Hepatocyte (in vitro differentiated cells): ENCODE measurements at regions not wholly inside any gene's neighbourhood (a gene's known extent, or its start where the extent isn't known, plus 50 kb on each side); places are given as distances from the start of the nearest gene placed in this dataset.

Source experiments
- DNase-seq: peaks from one replicate; pipeline ENCODE4 v3.0.0-alpha.2; 2016; ENCODE audit warnings: low spot score
- H2AFZ ChIP-seq: fragments of 200-600 bp; sonication (generic); 2 replicates; pipeline ENCODE4 v1.6.0; 2016; ENCODE audit warnings: antibody characterized with exemption, mild to moderate bottlenecking
- H3K27ac ChIP-seq: fragments of 200-600 bp; sonication (generic); 2 replicates; pipeline ENCODE4 v1.5.1; 2016; ENCODE audit warnings: mild to moderate bottlenecking
- H3K27me3 ChIP-seq: fragments of 200-600 bp; sonication (generic); 2 replicates; pipeline ENCODE4 v1.6.1; 2016
- H3K36me3 ChIP-seq: fragments of 200-600 bp; sonication (generic); replicated peaks from 2 replicates; pipeline ENCODE4 v1.5.1; 2016; ENCODE audit warnings: low read depth; ENCODE audit not compliant: insufficient read depth
- H3K4me1 ChIP-seq: fragments of 200-600 bp; sonication (generic); 2 replicates; pipeline ENCODE4 v1.5.1; 2016; ENCODE audit warnings: mild to moderate bottlenecking, moderate library complexity; ENCODE audit not compliant: insufficient read depth
- H3K4me2 ChIP-seq: fragments of 200-600 bp; sonication (generic); 2 replicates; pipeline ENCODE4 v1.6.0; 2016
- H3K4me3 ChIP-seq: fragments of 200-600 bp; sonication (generic); 2 replicates; pipeline ENCODE4 v1.5.1; 2016; ENCODE audit warnings: mild to moderate bottlenecking
- H3K79me2 ChIP-seq: fragments of 200-600 bp; sonication (generic); 2 replicates; pipeline ENCODE4 v1.6.0; 2017; ENCODE audit warnings: mild to moderate bottlenecking
- H3K9me2 ChIP-seq: fragments of 200-600 bp; sonication (generic); replicated peaks from 2 replicates; pipeline ENCODE4 v1.6.0; 2017; ENCODE audit warnings: mild to moderate bottlenecking; ENCODE audit not compliant: insufficient read depth
- H3K9me3 ChIP-seq: fragments of 200-600 bp; sonication (generic); 2 replicates; pipeline ENCODE4 v1.5.1; 2016; ENCODE audit warnings: low read depth, mild to moderate bottlenecking
- H4K20me1 ChIP-seq: fragments of 200-600 bp; sonication (generic); 2 replicates; pipeline ENCODE4 v1.6.0; 2016; ENCODE audit warnings: mild to moderate bottlenecking; ENCODE audit not compliant: insufficient read depth, poor library complexity, severe bottlenecking
- CTCF ChIP-seq: fragments of 200-600 bp; sonication (generic); IDR thresholded peaks from 2 replicates; pipeline ENCODE4 v1.5.1; 2016; ENCODE audit warnings: antibody characterized with exemption, mild to moderate bottlenecking; ENCODE audit not compliant: poor library complexity
- EZH2 ChIP-seq: fragments of 200-600 bp; sonication (generic); IDR thresholded peaks from 2 replicates; pipeline ENCODE4 v1.6.1; 2016; ENCODE audit warnings: antibody characterized with exemption, mild to moderate bottlenecking, borderline replicate concordance
- EZH2phosphoT487 ChIP-seq: fragments of 200-600 bp; sonication (generic); IDR thresholded peaks from one replicate; pipeline ENCODE4 v1.6.1; 2018; ENCODE audit warnings: antibody characterized with exemption, mild to moderate bottlenecking, low read depth, moderate library complexity; ENCODE audit not compliant: unreplicated experiment, severe bottlenecking
- WGBS: methylation state at CpG from one replicate; pipeline ENCODE4 v1.1.6; 2016; ENCODE audit warnings: low lambda C conversion rate; ENCODE audit errors: missing lambda C conversion rate; 5-methylcytosine and 5-hydroxymethylcytosine counted together

DNA sequence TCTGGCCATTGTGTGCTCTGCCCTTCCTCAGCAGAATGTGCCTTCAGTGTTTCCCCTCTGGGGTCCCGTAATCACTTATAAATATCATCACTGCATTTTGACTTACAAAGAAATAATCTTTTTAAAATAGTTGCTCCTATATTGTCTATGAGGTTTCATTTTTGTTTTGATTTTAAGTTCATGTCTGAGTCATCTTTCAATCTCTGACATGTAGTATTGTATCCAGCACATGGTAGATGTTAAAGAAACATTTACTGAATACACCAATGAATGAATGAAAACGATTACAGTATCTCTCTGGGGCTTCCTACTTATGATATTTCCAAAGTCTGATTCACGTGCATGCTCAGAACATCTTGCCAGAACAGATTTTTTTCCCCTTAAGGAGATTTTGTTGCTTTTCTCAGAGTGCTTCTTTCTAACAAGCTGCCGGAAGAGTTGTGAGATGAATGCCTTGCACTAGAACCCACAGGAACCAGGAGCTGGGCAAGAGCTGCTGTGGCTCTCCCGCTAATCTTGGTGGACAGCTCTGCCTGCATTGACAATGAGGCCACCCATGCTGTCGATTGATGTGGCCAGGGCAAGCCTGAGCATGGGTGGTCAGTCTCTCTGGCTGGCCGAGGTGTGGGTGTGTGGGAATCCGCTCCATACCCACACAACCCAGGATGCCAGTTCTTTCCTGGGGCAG is 199.4 kb downstream of the CYRIA start:
- WGBS, result 83% methylated on average over 8 of the region's 8 CpGs
- TF ChIP-seq EZH2phosphoT487, result no peak
- no peak for TF ChIP-seq EZH2
- TF ChIP-seq CTCF, result no peak
- no peak for DNase-seq
- no peak overlapping the region for H3K27ac ChIP-seq
- H3K4me1 ChIP-seq, result no peaks in the 10 kb centered on the region
- H2AFZ ChIP-seq, result no peak overlapping the region
- no peaks in the 10 kb centered on the region for H3K27me3 ChIP-seq
- H3K79me2 ChIP-seq, result no peaks in the 10 kb centered on the region
- H3K4me2 ChIP-seq, result no peak overlapping the region
- no peaks in the 10 kb centered on the region for H3K9me3 ChIP-seq
- H3K36me3 ChIP-seq, result no peaks in the 10 kb centered on the region
- no peak overlapping the region for H3K4me3 ChIP-seq
- no peaks in the 10 kb centered on the region for H3K9me2 ChIP-seq
- no peaks in the 10 kb centered on the region for H4K20me1 ChIP-seq

GRCh38 chr2:16464641-16465040 is 201.0 kb downstream of the CYRIA start:
- H3K9me3 ChIP-seq, result no peaks in the 10 kb centered on the region
- TF ChIP-seq CTCF, result no peak
- no peak for TF ChIP-seq EZH2phosphoT487
- TF ChIP-seq EZH2, result no peak
- H3K4me3 ChIP-seq, result no peak overlapping the region
- DNase-seq, result no peak
- no peaks in the 10 kb centered on the region for H3K4me1 ChIP-seq
- no peak overlapping the region for H3K4me2 ChIP-seq
- H4K20me1 ChIP-seq, result no peaks in the 10 kb centered on the region
- no peak overlapping the region for H2AFZ ChIP-seq
- no peaks in the 10 kb centered on the region for H3K9me2 ChIP-seq
- 54% methylated on average over 3 of the region's 3 CpGs for WGBS
- H3K36me3 ChIP-seq, result no peaks in the 10 kb centered on the region
- no peaks in the 10 kb centered on the region for H3K79me2 ChIP-seq
- no peak overlapping the region for H3K27ac ChIP-seq
- no peaks in the 10 kb centered on the region for H3K27me3 ChIP-seq

DNA sequence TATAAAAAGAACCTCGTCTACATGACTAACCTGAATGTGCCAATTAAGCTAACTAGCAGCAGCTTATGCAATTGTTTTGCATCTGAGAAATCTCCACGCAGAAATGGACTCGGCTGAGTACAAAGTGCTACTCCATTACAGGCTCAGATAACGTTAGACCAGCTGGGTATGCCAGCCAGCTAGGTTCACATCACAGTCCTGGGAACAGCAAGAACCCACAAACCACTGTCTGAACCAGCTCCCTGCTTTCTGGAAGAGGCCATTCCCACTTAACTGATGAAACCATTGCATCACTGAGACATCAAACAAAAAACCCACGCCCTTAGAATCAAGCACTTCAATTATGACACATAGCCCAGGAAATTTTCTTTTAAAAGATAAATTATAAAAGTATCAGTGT is 202.7 kb downstream of the CYRIA start:
- Histone ChIP-seq H2AFZ (no peak overlapping the region), H3K27me3 (no peaks in the 10 kb centered on the region), H3K79me2 (no peaks in the 10 kb centered on the region), H3K9me3 (no peaks in the 10 kb centered on the region), H3K4me1 (no peaks in the 10 kb centered on the region), H3K4me3 (no peak overlapping the region), H3K36me3 (no peaks in the 10 kb centered on the region), H3K9me2 (no peaks in the 10 kb centered on the region), H3K4me2 (no peak overlapping the region), H3K27ac (no peak overlapping the region), H4K20me1 (no peaks in the 10 kb centered on the region)
- no peak for DNase-seq
- TF ChIP-seq EZH2 (no peak), CTCF (no peak), EZH2phosphoT487 (no peak)
- 68% methylated on average over 5 of the region's 5 CpGs for WGBS
